Brain microvascular endothelial cell (primary cell): ENCODE measurements at regions not wholly inside any gene's neighbourhood (a gene's known extent, or its start where the extent isn't known, plus 50 kb on each side); places are given as distances from the start of the nearest gene placed in this dataset.
"Not testable (repeated sequence)": the region's sequence is repeated elsewhere in the genome, so short reads cannot be mapped to it uniquely, and the experiment has no call there.

ENCODE experiments used
- DNase-seq: peaks from one replicate; pipeline ENCODE4 v3.0.0-alpha.2; 2020
- H3K27ac ChIP-seq: fragments of 250-450 bp; sonication (Bioruptor Pico); 2 replicates; pipeline ENCODE4 v1.5.1; 2020; ENCODE audit warnings: mild to moderate bottlenecking, moderate library complexity
- H3K27me3 ChIP-seq: fragments of 250-450 bp; sonication (Bioruptor Pico); replicated peaks from 2 replicates; pipeline ENCODE4 v1.5.1; 2020; ENCODE audit warnings: mild to moderate bottlenecking
- H3K36me3 ChIP-seq: fragments of 250-450 bp; sonication (Bioruptor Pico); replicated peaks from 2 replicates; pipeline ENCODE4 v1.5.1; 2020; ENCODE audit warnings: mild to moderate bottlenecking
- H3K4me3 ChIP-seq: 2 replicates; pipeline ENCODE4 v1.5.1; 2011; ENCODE audit warnings: low read depth, mild to moderate bottlenecking, control low read depth, low read length, moderate library complexity
- in situ Hi-C: cut with HindIII; loops from 2 replicates; pipeline ENCODE4 v1.10.0; 2017; ENCODE audit warnings: low sequenced_read_pairs, low pct_ligation_motif_present
- TF ChIP-seq, protein P1 (sequence below): IDR thresholded peaks from 2 replicates; pipeline ENCODE4 v1.5.1; 2011; ENCODE audit warnings: low read depth, mild to moderate bottlenecking, moderate library complexity, low read length, control low read depth, inconsistent platforms; ENCODE audit errors: missing control alignments

- Histone ChIP-seq H3K27ac (no peak overlapping the region), H3K4me3 (no peak overlapping the region), H3K36me3 (no peaks in the 10 kb centered on the region), H3K27me3 (no peaks in the 10 kb centered on the region)
- in situ Hi-C loops, result no loop called here
- TF ChIP-seq, protein P1, sequence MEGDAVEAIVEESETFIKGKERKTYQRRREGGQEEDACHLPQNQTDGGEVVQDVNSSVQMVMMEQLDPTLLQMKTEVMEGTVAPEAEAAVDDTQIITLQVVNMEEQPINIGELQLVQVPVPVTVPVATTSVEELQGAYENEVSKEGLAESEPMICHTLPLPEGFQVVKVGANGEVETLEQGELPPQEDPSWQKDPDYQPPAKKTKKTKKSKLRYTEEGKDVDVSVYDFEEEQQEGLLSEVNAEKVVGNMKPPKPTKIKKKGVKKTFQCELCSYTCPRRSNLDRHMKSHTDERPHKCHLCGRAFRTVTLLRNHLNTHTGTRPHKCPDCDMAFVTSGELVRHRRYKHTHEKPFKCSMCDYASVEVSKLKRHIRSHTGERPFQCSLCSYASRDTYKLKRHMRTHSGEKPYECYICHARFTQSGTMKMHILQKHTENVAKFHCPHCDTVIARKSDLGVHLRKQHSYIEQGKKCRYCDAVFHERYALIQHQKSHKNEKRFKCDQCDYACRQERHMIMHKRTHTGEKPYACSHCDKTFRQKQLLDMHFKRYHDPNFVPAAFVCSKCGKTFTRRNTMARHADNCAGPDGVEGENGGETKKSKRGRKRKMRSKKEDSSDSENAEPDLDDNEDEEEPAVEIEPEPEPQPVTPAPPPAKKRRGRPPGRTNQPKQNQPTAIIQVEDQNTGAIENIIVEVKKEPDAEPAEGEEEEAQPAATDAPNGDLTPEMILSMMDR, result no peak
- no peak for DNase-seq
Measured at GRCh38 chr9:31759703-31760102, 624.7 kb upstream of the ACO1 start.

- H3K27ac ChIP-seq, H3K36me3 ChIP-seq, H3K4me3 ChIP-seq, DNase-seq, H3K27me3 ChIP-seq, in situ Hi-C loops: not testable (repeated sequence)
Measured at GRCh38 chr9:31774021-31774420, 610.4 kb upstream of the ACO1 start.

DNA sequence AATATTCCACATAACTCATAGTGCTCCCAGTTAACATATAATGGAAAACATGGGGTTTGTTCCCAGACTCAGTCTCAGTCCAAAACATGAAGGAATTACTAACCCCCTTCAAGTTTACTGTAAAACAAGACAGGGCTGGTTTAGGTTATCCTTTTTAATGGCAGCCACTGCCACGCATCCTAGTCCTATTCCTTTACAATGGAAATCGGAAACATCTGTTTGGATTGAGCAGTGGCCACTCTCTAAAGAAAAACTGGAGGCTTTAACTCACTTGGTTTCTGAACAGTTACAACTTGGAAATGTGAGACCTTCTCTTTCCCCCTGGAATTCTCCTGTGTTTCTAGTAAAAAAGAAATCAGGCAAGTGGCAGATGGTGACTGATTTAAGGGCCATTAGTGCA, 609.9 kb upstream of the ACO1 start:
- no peaks in the 10 kb centered on the region for H3K36me3 ChIP-seq
- H3K27me3 ChIP-seq, result no peaks in the 10 kb centered on the region
- in situ Hi-C loops, result no loop called here
- DNase-seq, result no peak
- H3K27ac ChIP-seq, result no peak overlapping the region
- no peak overlapping the region for H3K4me3 ChIP-seq
- TF ChIP-seq, protein P1, result no peak

GRCh38 chr9:31776471-31776870, 608.0 kb upstream of the ACO1 start:
- Histone ChIP-seq H3K36me3 (no peaks in the 10 kb centered on the region), H3K27me3 (no peaks in the 10 kb centered on the region), H3K4me3 (no peak overlapping the region), H3K27ac (no peak overlapping the region)
- no peak for DNase-seq
- in situ Hi-C loops, result no loop called here
- TF ChIP-seq, protein P1, result no peak

DNA sequence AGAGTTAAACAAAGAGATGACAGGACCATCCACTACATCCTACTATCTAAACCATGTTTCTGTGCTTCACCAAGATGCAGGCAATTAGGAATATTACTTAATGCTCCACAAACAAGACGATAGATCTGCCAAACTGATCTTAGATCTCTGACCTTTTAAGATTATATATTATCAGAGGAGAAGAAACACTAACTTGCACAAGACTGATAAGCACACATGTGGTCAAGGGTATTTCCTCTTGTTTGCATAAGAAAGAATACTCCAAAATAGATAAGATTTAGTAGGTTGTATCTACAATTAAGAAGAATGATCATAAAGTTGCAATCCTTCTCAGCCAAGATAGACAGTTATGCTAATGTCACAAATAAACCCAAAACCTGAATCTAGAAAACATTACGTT, 601.0 kb upstream of the ACO1 start:
- no peak overlapping the region for H3K4me3 ChIP-seq
- in situ Hi-C loops, result no loop called here
- no peak overlapping the region for H3K27ac ChIP-seq
- TF ChIP-seq, protein P1, result no peak
- no peaks in the 10 kb centered on the region for H3K36me3 ChIP-seq
- DNase-seq, result no peak
- no peaks in the 10 kb centered on the region for H3K27me3 ChIP-seq

GRCh38 chr9:31790720-31791119, 593.7 kb upstream of the ACO1 start:
- no peak for DNase-seq
- no peak overlapping the region for H3K27ac ChIP-seq
- no peaks in the 10 kb centered on the region for H3K27me3 ChIP-seq
- H3K4me3 ChIP-seq, result no peak overlapping the region
- in situ Hi-C loops, result no loop called here
- no peaks in the 10 kb centered on the region for H3K36me3 ChIP-seq
- TF ChIP-seq, protein P1, result no peak
